SU-DHL-6 (cell line): ENCODE measurements at regions not wholly inside any gene's neighbourhood (a gene's known extent, or its start where the extent isn't known, plus 50 kb on each side); places are given as distances from the start of the nearest gene placed in this dataset.

Experiments used
- H2AFZ ChIP-seq: fragments of 200-600 bp; sonication (generic); 2 replicates; pipeline ENCODE4 v1.6.1; 2014; ENCODE audit warnings: low read depth, mild to moderate bottlenecking, moderate library complexity, mixed read lengths, antibody characterized with exemption, low read length; ENCODE audit not compliant: severe bottlenecking
- H3F3A ChIP-seq: fragments of 200-600 bp; shearing (Covaris generic); 2 replicates; pipeline ENCODE4 v1.6.0; 2016; ENCODE audit warnings: antibody characterized with exemption, mild to moderate bottlenecking; ENCODE audit not compliant: insufficient read depth
- H3K27ac ChIP-seq: fragments of 200-600 bp; sonication (generic); 2 replicates; pipeline ENCODE4 v1.5.1; 2016; ENCODE audit warnings: low read depth, mild to moderate bottlenecking, low read length, moderate library complexity, mixed read lengths
- H3K27me3 ChIP-seq: fragments of 200-600 bp; sonication (generic), shearing (Covaris generic); 2 replicates; pipeline ENCODE4 v1.6.0; 2014; ENCODE audit warnings: mild to moderate bottlenecking, low read length
- H3K36me3 ChIP-seq: fragments of 200-600 bp; sonication (generic); 2 replicates; pipeline ENCODE4 v1.6.1; 2014; ENCODE audit warnings: mild to moderate bottlenecking, low read length, mixed read lengths
- H3K4me2 ChIP-seq: fragments of 300-600, 200-600 bp; shearing (Covaris generic), sonication (generic); 2 replicates; pipeline ENCODE4 v1.6.0; 2014; ENCODE audit warnings: low read length, low read depth, mild to moderate bottlenecking; ENCODE audit not compliant: poor library complexity, severe bottlenecking
- H3K4me3 ChIP-seq: fragments of 200-600 bp; sonication (generic); 2 replicates; pipeline ENCODE4 v1.5.1; 2014; ENCODE audit warnings: antibody characterized with exemption, low read length, mild to moderate bottlenecking, mixed read lengths; ENCODE audit not compliant: insufficient read depth, poor library complexity, severe bottlenecking
- H3K79me2 ChIP-seq: fragments of 200-600 bp; sonication (generic); 2 replicates; pipeline ENCODE4 v1.6.1; 2014; ENCODE audit warnings: mild to moderate bottlenecking, low read length, moderate library complexity; ENCODE audit not compliant: insufficient read depth
- H3K9ac ChIP-seq: fragments of 200-600 bp; sonication (generic); 2 replicates; pipeline ENCODE4 v1.7.0; 2014; ENCODE audit warnings: mild to moderate bottlenecking, low read length
- H3K9me2 ChIP-seq: fragments of 200-600 bp; sonication (generic); replicated peaks from 2 replicates; pipeline ENCODE4 v1.6.1; 2014; ENCODE audit warnings: low read length; ENCODE audit not compliant: insufficient read depth
- H3K9me3 ChIP-seq: fragments of 200-600 bp; sonication (generic); 2 replicates; pipeline ENCODE4 v1.6.1; 2014; ENCODE audit warnings: low read length, mixed read lengths; ENCODE audit not compliant: insufficient read depth
- H4K20me1 ChIP-seq: fragments of 200-600 bp; sonication (generic); 2 replicates; pipeline ENCODE4 v1.6.1; 2014; ENCODE audit warnings: low read depth, mild to moderate bottlenecking, antibody characterized with exemption, low read length, moderate library complexity, mixed read lengths
- EZH2phosphoT487 ChIP-seq: fragments of 200-600 bp; sonication (generic), shearing (Covaris generic); conservative IDR thresholded peaks from 2 replicates; pipeline ENCODE4 v1.6.1; 2018; ENCODE audit warnings: mild to moderate bottlenecking, antibody characterized with exemption, low read length, moderate library complexity, mixed read lengths
- TF ChIP-seq, protein P1 (sequence below): fragments of 200-600 bp; sonication (generic); IDR thresholded peaks from one replicate; pipeline ENCODE4 v1.5.1; 2017; ENCODE audit warnings: antibody characterized with exemption, mild to moderate bottlenecking, low read length, moderate library complexity; ENCODE audit not compliant: insufficient read depth, poor library complexity, severe bottlenecking

GRCh38 chr10:111481261-111481826 is 404.5 kb downstream of the ADRA2A start:
- Histone ChIP-seq H3K9ac (no peak overlapping the region), H3K27me3 (no peaks in the 10 kb centered on the region), H3K9me3 (no peaks in the 10 kb centered on the region), H2AFZ (no peak overlapping the region), H3F3A (no peaks in the 10 kb centered on the region), H3K27ac (no peak overlapping the region), H4K20me1 (no peaks in the 10 kb centered on the region), H3K4me2 (no peak overlapping the region), H3K79me2 (no peaks in the 10 kb centered on the region), H3K36me3 (no peaks in the 10 kb centered on the region), H3K4me3 (no peak overlapping the region), H3K9me2 (no peaks in the 10 kb centered on the region)
- TF ChIP-seq, protein P1, sequence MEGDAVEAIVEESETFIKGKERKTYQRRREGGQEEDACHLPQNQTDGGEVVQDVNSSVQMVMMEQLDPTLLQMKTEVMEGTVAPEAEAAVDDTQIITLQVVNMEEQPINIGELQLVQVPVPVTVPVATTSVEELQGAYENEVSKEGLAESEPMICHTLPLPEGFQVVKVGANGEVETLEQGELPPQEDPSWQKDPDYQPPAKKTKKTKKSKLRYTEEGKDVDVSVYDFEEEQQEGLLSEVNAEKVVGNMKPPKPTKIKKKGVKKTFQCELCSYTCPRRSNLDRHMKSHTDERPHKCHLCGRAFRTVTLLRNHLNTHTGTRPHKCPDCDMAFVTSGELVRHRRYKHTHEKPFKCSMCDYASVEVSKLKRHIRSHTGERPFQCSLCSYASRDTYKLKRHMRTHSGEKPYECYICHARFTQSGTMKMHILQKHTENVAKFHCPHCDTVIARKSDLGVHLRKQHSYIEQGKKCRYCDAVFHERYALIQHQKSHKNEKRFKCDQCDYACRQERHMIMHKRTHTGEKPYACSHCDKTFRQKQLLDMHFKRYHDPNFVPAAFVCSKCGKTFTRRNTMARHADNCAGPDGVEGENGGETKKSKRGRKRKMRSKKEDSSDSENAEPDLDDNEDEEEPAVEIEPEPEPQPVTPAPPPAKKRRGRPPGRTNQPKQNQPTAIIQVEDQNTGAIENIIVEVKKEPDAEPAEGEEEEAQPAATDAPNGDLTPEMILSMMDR: no peak
- no peak for TF ChIP-seq EZH2phosphoT487

GRCh38 chr10:111481866-111482265 is 405.0 kb downstream of the ADRA2A start:
- Histone ChIP-seq H3F3A (no peaks in the 10 kb centered on the region), H3K27me3 (no peaks in the 10 kb centered on the region), H3K4me2 (no peak overlapping the region), H3K36me3 (no peaks in the 10 kb centered on the region), H3K4me3 (no peak overlapping the region), H3K79me2 (no peaks in the 10 kb centered on the region), H2AFZ (no peak overlapping the region), H3K9me2 (no peaks in the 10 kb centered on the region), H4K20me1 (no peaks in the 10 kb centered on the region), H3K27ac (no peak overlapping the region), H3K9ac (no peak overlapping the region), H3K9me3 (no peaks in the 10 kb centered on the region)
- TF ChIP-seq, protein P1: no peak
- TF ChIP-seq EZH2phosphoT487: no peak

DNA sequence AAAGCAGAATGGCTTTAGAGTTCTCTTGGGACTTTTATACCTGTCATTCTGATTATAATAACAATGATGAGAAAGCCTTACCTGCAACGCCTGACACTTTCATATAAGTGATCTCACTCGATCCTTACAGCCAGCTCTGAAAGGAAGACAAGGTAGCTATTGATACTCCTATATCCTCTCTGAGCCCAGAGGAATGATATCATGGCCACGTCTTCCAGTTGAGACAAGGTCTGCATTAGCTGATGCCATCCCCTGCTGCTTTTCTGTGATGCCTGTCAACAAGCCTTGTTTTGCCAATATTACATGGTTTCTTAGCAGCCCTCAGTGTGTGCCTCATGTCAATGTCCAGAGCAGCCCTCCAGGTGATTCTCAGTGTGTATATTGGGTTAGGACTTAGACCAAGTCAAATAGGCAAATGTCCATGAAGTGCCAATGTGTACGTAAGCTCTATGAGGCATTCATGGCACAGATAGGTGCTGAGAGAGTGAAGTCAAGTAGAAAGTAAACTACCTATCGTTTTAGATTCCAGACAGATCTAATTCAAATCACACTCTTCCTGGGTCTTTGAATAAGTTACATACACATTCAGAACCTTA is 405.9 kb downstream of the ADRA2A start:
- H3K27me3 ChIP-seq: no peaks in the 10 kb centered on the region
- H3K27ac ChIP-seq: no peak overlapping the region
- H3F3A ChIP-seq: no peaks in the 10 kb centered on the region
- no peaks in the 10 kb centered on the region for H3K9me3 ChIP-seq
- H3K4me3 ChIP-seq: no peak overlapping the region
- no peak overlapping the region for H2AFZ ChIP-seq
- no peaks in the 10 kb centered on the region for H4K20me1 ChIP-seq
- no peaks in the 10 kb centered on the region for H3K9me2 ChIP-seq
- no peaks in the 10 kb centered on the region for H3K79me2 ChIP-seq
- no peak overlapping the region for H3K4me2 ChIP-seq
- H3K36me3 ChIP-seq: no peaks in the 10 kb centered on the region
- no peak overlapping the region for H3K9ac ChIP-seq
- TF ChIP-seq EZH2phosphoT487: no peak
- TF ChIP-seq, protein P1: no peak
